Ovary (tissue), 7 donors: ENCODE measurements at regions not wholly inside any gene's neighbourhood (a gene's known extent, or its start where the extent isn't known, plus 50 kb on each side); places are given as distances from the start of the nearest gene placed in this dataset.

Experiments
- DNase-seq, 5 donors: peaks; one replicate each; pipeline ENCODE4 v3.0.0-alpha.2; 2019 to 2020
- H3K27ac ChIP-seq, 2 donors: fragments of 200-600 bp; one replicate each; pipeline versions ENCODE4 v1.5.1 to v1.8.0; 2019 to 2022
- H3K27me3 ChIP-seq: fragments of 200-600 bp; one replicate; pipeline ENCODE4 v1.8.0; 2022
- H3K36me3 ChIP-seq: fragments of 200-600 bp; sonication (generic); one replicate; pipeline ENCODE4 v1.5.1; 2019
- H3K4me1 ChIP-seq: one replicate; pipeline ENCODE4 v1.8.1; 2013; ENCODE audit warnings: mild to moderate bottlenecking, moderate library complexity; ENCODE audit not compliant: insufficient read depth
- H3K4me3 ChIP-seq: fragments of 200-600 bp; sonication (generic); one replicate; pipeline ENCODE4 v1.5.1; 2017
- H3K9me3 ChIP-seq, 2 donors: fragments of 200-600 bp in 1 of 2; sonication (generic) in 1 of 2; one replicate each; pipeline versions ENCODE4 v1.5.1 to v1.8.1; 2013 to 2019; ENCODE audit warnings: mild to moderate bottlenecking in 1 of 2, moderate library complexity in 1 of 2
- EP300 ChIP-seq: sonication (generic); formaldehyde crosslinking; IDR thresholded peaks from one replicate; pipeline ENCODE4 v1.6.1; 2017; ENCODE audit warnings: antibody characterized with exemption
- POLR2A ChIP-seq: fragments of 450-650 bp; IDR thresholded peaks from one replicate; pipeline ENCODE4 v1.6.1; 2017; ENCODE audit warnings: antibody characterized with exemption, mild to moderate bottlenecking, moderate library complexity
- WGBS, 3 donors: extraction: QIAGEN DNeasy Blood & Tissue Kit in 1 of 3; methylation state at CpG; one replicate each; pipeline versions ENCODE4 v1.1.5 to v1.1.7; 2013 to 2017; 5-methylcytosine and 5-hydroxymethylcytosine counted together
- intact Hi-C, 4 donors: fragments of 100-400 bp; cut with DNase I; formaldehyde crosslinking; loops; one replicate each; pipeline versions ENCODE4 v1.11.0 to v1.15.1; 2022 to 2023
- TF ChIP-seq, protein P1 (sequence below), 3 donors: fragments of 450-650 bp in 2 of 3; fragments of 200-600 bp in 1 of 3; IDR thresholded peaks; one replicate each; pipeline versions ENCODE4 v1.5.1 to v1.8.0; 2016 to 2022; ENCODE audit warnings: antibody characterized with exemption in 3 of 3, mild to moderate bottlenecking in 1 of 3
- donor health status: DM: no; HTN: no; CAD: no; lungs with moderate emphysema.
- donor health status: DM: no; HTN: no; CAD: no.
- donor health status: Bipolar disorder and iron deficiency.
- donor health status: DM: no; HTN: no; CAD: no.
- donor health status: DM: yes; HTN: yes; CAD: no.

DNA sequence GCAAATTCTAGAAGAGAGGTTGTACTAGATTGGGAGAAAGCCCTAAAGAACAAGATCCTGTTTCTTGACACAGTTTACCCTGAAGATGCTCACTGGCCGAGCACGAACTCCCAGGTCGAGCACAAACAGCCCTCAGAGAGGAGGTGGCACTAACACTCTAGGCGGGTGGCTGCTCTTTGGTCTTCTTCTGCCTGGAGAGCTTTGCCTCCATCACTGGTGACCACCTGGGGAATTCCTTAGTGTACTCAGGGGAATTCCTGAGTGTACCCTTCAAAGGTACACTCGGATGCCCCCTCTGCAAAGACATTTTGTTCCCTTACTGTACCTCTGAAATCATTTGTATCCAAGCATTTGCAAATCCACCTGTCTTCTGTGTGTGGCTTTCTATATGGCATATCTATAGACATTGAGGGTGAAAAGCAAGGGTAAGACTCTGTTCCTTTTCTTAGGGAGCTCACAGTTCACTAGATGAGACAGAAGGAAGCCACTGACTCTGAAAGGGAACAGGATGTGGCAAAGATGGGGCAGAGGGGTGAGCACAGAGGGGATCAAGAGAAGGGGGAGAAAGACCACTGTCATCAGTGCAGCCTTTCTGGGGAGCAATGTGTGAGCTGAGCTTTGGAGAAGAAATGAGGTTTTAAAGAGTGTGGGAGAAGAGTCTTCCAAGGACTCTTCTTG lies 124.3 kb downstream of the GPCPD1 start:
- Histone ChIP-seq H3K4me1 (no peaks in the 10 kb centered on the region), H3K4me3 (no peak overlapping the region), H3K27ac (no peak overlapping the region), H3K27me3 (no peaks in the 10 kb centered on the region), H3K9me3 (no peaks in the 10 kb centered on the region), H3K36me3 (no peaks in the 10 kb centered on the region)
- 75 to 79% (median 78%) methylated on average over 5 of the region's 5 CpGs for WGBS, 3 donors
- no peak for TF ChIP-seq EP300
- no peak for TF ChIP-seq POLR2A
- TF ChIP-seq, protein P1, sequence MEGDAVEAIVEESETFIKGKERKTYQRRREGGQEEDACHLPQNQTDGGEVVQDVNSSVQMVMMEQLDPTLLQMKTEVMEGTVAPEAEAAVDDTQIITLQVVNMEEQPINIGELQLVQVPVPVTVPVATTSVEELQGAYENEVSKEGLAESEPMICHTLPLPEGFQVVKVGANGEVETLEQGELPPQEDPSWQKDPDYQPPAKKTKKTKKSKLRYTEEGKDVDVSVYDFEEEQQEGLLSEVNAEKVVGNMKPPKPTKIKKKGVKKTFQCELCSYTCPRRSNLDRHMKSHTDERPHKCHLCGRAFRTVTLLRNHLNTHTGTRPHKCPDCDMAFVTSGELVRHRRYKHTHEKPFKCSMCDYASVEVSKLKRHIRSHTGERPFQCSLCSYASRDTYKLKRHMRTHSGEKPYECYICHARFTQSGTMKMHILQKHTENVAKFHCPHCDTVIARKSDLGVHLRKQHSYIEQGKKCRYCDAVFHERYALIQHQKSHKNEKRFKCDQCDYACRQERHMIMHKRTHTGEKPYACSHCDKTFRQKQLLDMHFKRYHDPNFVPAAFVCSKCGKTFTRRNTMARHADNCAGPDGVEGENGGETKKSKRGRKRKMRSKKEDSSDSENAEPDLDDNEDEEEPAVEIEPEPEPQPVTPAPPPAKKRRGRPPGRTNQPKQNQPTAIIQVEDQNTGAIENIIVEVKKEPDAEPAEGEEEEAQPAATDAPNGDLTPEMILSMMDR (IDR thresholded peaks at IDR 0.05), result no peak
- DNase-seq, result no peak
- intact Hi-C loops, result no loop called here

DNA sequence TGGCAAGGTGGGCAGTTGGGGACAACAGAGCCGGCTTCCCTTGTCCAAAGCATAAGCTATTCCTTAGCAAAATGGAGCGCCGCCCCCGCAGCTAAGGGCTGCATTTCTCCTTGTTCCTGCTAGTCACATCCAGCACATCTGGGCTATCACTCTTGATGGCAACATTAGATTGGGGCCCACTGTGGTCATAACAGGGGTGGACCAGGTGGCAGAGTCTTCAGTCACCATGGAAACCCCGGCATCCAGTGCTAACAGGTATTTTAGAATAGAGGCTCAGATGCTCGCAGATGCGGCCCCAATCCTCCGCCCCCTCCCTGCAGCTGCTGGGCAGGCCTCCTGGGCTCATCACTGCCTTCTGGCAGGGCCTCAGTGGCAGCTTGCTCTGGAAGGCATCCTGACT lies 125.9 kb downstream of the GPCPD1 start:
- no peak for DNase-seq
- intact Hi-C loops, result no loop called here
- 69 to 81% (median 73%) methylated on average over 8 of the region's 8 CpGs for WGBS, 3 donors

DNA sequence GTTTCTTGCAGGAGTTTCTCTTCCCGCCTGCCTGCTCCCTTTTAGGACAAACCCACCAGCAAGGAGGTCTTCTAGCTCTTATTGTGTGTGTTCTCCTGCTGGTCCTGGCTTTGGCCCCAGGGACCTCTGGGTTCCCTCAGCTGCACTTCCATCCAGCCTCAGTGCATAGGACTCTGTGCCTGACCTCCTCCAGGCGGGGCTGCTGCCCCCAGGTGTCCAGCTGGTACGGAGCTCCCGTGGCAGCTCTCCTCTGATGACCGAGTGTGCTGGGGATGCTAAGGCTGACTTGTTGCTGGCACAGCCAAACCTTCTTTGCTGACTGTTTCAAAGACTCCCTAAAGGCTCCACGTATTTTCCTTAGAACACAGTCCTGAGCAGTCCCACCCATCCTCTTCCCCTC lies 126.5 kb downstream of the GPCPD1 start:
- Histone ChIP-seq H3K4me3 (no peak overlapping the region), H3K4me1 (no peaks in the 10 kb centered on the region), H3K27me3 (no peaks in the 10 kb centered on the region), H3K27ac (no peak overlapping the region), H3K36me3 (no peaks in the 10 kb centered on the region), H3K9me3 (no peaks in the 10 kb centered on the region)
- no peak for DNase-seq
- TF ChIP-seq, protein P1 (IDR thresholded peaks at IDR 0.05), result no peak
- TF ChIP-seq EP300, result no peak
- TF ChIP-seq POLR2A, result no peak
- intact Hi-C loops, result no loop called here
- 38 to 46% (median 44%) methylated on average over 6 of the region's 6 CpGs for WGBS, 3 donors

More for the DNA sequence above, 125.9 kb downstream of the GPCPD1 start:
- TF ChIP-seq, protein P1 (IDR thresholded peaks at IDR 0.05), result no peak
- no peak for TF ChIP-seq POLR2A
- Histone ChIP-seq H3K36me3 (no peaks in the 10 kb centered on the region), H3K27me3 (no peaks in the 10 kb centered on the region), H3K9me3 (no peaks in the 10 kb centered on the region), H3K27ac (no peak overlapping the region), H3K4me3 (no peak overlapping the region), H3K4me1 (no peaks in the 10 kb centered on the region)

DNA sequence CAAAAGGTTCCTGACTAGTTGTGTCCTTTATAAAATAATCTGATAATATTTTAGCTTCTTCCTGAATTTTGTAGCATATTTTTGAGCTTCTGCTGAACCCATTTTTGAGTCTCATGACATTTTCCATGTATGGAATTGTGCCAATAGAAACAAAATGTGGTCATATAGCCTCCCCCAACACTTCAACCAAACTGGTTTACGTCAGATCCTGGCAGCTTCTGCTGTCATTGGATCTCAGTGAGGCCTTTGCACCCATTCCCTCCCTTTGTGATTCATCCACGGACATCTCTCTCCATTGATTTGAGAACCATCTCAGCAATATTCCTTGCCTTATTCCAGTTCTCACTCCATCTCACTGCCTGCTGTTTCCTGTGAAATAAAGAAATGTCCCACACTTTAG lies 128.0 kb downstream of the GPCPD1 start:
- Histone ChIP-seq H3K9me3 (no peaks in the 10 kb centered on the region), H3K36me3 (no peaks in the 10 kb centered on the region), H3K4me3 (no peak overlapping the region), H3K4me1 (no peaks in the 10 kb centered on the region), H3K27ac (no peak overlapping the region), H3K27me3 (no peaks in the 10 kb centered on the region)
- DNase-seq, result no peak
- TF ChIP-seq, protein P1 (IDR thresholded peaks at IDR 0.05), result no peak
- no peak for TF ChIP-seq EP300
- no peak for TF ChIP-seq POLR2A
- 13 to 18% (median 17%) methylated on average over 2 of the region's 2 CpGs for WGBS, 3 donors
- intact Hi-C loops, result no loop called here
